MCF 10A (cell line): ENCODE measurements at regions not wholly inside any gene's neighbourhood (a gene's known extent, or its start where the extent isn't known, plus 50 kb on each side); places are given as distances from the start of the nearest gene placed in this dataset.

Experiments used
- BruUV-seq: library from RNA; stranded (reverse); fragments of 400-500 nt; replicated peaks from 2 replicates; lab custom pipeline; 2021; lab: Mats Ljungman, UMichigan
- CTCF ChIA-PET: fragments of 300-600 bp; sonication (Branson Sonifier 250); formaldehyde crosslinking; extraction: SDS; loops from one replicate; lab custom pipeline; 2021; ENCODE audit warnings: antibody characterized with exemption, inconsistent platforms; lab: Yijun Ruan, JAX
- POLR2A ChIA-PET: fragments of 300-600, 350-650 bp; sonication (Branson Sonifier 250); formaldehyde crosslinking; extraction: SDS; loops from one replicate; lab custom pipeline; 2020; ENCODE audit warnings: antibody characterized with exemption, inconsistent platforms; lab: Yijun Ruan, JAX
- DNase-seq: peaks from one replicate; pipeline ENCODE4 v3.0.0-alpha.2; 2018; ENCODE audit not compliant: unreplicated experiment
- H3K27ac Mint-ChIP-seq: one replicate; pipeline ENCODE4 v1.8.0; 2022; ENCODE audit warnings: mild to moderate bottlenecking, low read depth, mixed read lengths; ENCODE audit not compliant: unreplicated experiment
- H3K27me3 Mint-ChIP-seq: one replicate; pipeline ENCODE4 v1.8.0; 2022; ENCODE audit warnings: mixed read lengths; ENCODE audit not compliant: insufficient read depth, unreplicated experiment
- H3K36me3 Mint-ChIP-seq: one replicate; pipeline ENCODE4 v1.8.0; 2022; ENCODE audit warnings: mild to moderate bottlenecking, moderate library complexity, mixed read lengths; ENCODE audit not compliant: insufficient read depth, unreplicated experiment
- H3K4me1 Mint-ChIP-seq: one replicate; pipeline ENCODE4 v1.8.0; 2022; ENCODE audit warnings: mixed read lengths; ENCODE audit not compliant: insufficient read depth, unreplicated experiment
- H3K4me3 Mint-ChIP-seq: one replicate; pipeline ENCODE4 v1.8.0; 2022; ENCODE audit warnings: mild to moderate bottlenecking, moderate library complexity, mixed read lengths; ENCODE audit not compliant: unreplicated experiment
- H3K9me3 Mint-ChIP-seq: one replicate; pipeline ENCODE4 v1.8.0; 2022; ENCODE audit warnings: mixed read lengths; ENCODE audit not compliant: unreplicated experiment
- CTCF ChIP-seq: fragments of 200-600 bp; IDR thresholded peaks from one replicate; pipeline ENCODE4 v1.8.0; 2022; ENCODE audit warnings: antibody characterized with exemption, mild to moderate bottlenecking; ENCODE audit not compliant: unreplicated experiment
- intact Hi-C: fragments of 100-400 bp; cut with micrococcal nuclease; formaldehyde crosslinking; loops from 2 replicates; pipeline ENCODE4 v1.14.1; 2022

DNA sequence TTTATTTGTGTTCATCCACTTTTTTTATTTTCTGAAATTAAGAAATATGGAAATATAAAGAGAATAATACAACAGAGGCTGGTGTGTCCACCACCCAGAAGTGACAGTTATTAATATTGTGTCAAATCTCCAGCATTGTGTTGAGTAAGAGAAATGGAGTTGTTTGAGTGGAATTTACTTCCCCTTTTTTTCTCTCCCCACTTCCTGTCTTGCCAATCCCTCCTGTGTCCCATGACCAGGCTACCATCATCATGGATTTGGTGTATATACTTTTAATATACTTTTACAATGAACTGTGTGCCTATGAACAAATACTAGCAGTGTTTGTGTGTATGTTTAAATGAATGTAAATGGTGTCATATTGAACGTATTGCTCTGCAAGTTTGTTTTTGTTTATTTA lies 276.9 kb upstream of the SKOR2 start:
- H3K27ac Mint-ChIP-seq = no peak overlapping the region
- no TSS peak for BruUV-seq
- no peaks in the 10 kb centered on the region for H3K4me1 Mint-ChIP-seq

GRCh38 chr18:47526147-47526546 lies 274.7 kb upstream of the SKOR2 start:
- POLR2A ChIA-PET = no interaction called here
- no TSS peak for BruUV-seq
- no peak for TF ChIP-seq CTCF
- CTCF ChIA-PET = interaction anchor here (0.6 kb wide), 1 partner anchor 682 kb away, joined by 3 read pairs; no protein-coding TSS in a partner anchor
- Mint-ChIP-seq H3K27ac (no peak overlapping the region), H3K36me3 (no peaks in the 10 kb centered on the region), H3K9me3 (no peaks in the 10 kb centered on the region), H3K4me1 (no peaks in the 10 kb centered on the region), H3K27me3 (peaks cover 28% of the 10 kb centered on the region), H3K4me3 (no peak overlapping the region)
- intact Hi-C loops = no loop called here
- DNase-seq = no peak

More for the DNA sequence above, 276.9 kb upstream of the SKOR2 start:
- TF ChIP-seq CTCF = no peak
- ChIA-PET CTCF (no interaction called here), POLR2A (no interaction called here)
- no peak for DNase-seq
- Mint-ChIP-seq H3K27me3 (peaks cover 34% of the 10 kb centered on the region), H3K36me3 (no peaks in the 10 kb centered on the region), H3K4me3 (no peak overlapping the region), H3K9me3 (no peaks in the 10 kb centered on the region)
- intact Hi-C loops = no loop called here

DNA sequence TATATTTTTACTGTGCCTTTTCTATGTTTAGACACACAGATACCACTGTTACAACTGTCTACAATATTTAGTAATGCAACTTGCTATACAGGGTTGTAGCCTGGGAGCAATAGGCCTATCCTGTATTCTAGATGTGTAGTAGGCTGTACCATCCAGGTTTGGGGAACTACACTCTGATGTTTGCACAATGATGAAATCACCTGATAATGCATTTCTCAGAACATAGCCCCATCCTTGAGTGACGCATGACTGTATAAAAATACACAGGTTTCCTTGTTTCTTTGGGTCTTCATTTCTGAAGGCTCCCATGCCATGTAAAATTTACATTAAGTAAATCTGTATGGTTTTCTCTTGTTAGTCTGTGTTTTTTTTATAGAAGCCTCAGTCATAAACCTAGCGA lies 270.9 kb upstream of the SKOR2 start:
- no peaks in the 10 kb centered on the region for H3K9me3 Mint-ChIP-seq
- no peak for TF ChIP-seq CTCF
- no peak overlapping the region for H3K27ac Mint-ChIP-seq
- no TSS peak for BruUV-seq
- H3K36me3 Mint-ChIP-seq = no peaks in the 10 kb centered on the region
- H3K4me1 Mint-ChIP-seq = no peaks in the 10 kb centered on the region
- ChIA-PET CTCF (no interaction called here), POLR2A (no interaction called here)
- peaks cover 19% of the 10 kb centered on the region for H3K27me3 Mint-ChIP-seq
- no peak overlapping the region for H3K4me3 Mint-ChIP-seq
- intact Hi-C loops = no loop called here
- no peak for DNase-seq

GRCh38 chr18:47520263-47520662 lies 268.8 kb upstream of the SKOR2 start:
- TF ChIP-seq CTCF = no peak
- CTCF ChIA-PET = no interaction called here
- intact Hi-C loops = no loop called here
- H3K4me3 Mint-ChIP-seq = no peak overlapping the region
- no peaks in the 10 kb centered on the region for H3K9me3 Mint-ChIP-seq
- no peak for DNase-seq
- POLR2A ChIA-PET = no interaction called here
- no TSS peak for BruUV-seq
- no peaks in the 10 kb centered on the region for H3K36me3 Mint-ChIP-seq
- no peaks in the 10 kb centered on the region for H3K4me1 Mint-ChIP-seq
- peaks cover 19% of the 10 kb centered on the region for H3K27me3 Mint-ChIP-seq
- H3K27ac Mint-ChIP-seq = no peak overlapping the region
